ENCODE measurements at regions not wholly inside any gene's neighbourhood (a gene's known extent, or its start where the extent isn't known, plus 50 kb on each side); places are given as distances from the start of the nearest gene placed in this dataset.

- Histone ChIP-seq H3K4me3 (no peak overlapping the region), H3K9me3 (replicated peaks; ENCODE audit: control insufficient read depth, insufficient read depth, low read length) (peaks cover 2% of the 10 kb centered on the region), H3K9ac (ENCODE audit: control insufficient read depth, insufficient read depth, low read length) (peak overlapping the region; percentile 95), H3K36me3 (ENCODE audit: control insufficient read depth in 2 of 2, insufficient read depth in 2 of 2, low read length in 1 of 2) (no peaks in the 10 kb centered on the region), H3K79me2 (ENCODE audit: control insufficient read depth, insufficient read depth, low read length) (peaks cover 42% of the 10 kb centered on the region), H3K4me2 (ENCODE audit: control insufficient read depth, insufficient read depth) (peak overlapping the region; percentile 83), H3K4me1 (ENCODE audit: control insufficient read depth, insufficient read depth, low read length) (peaks cover 53% of the 10 kb centered on the region), H4K20me1 (ENCODE audit: control insufficient read depth, insufficient read depth) (no peaks in the 10 kb centered on the region), H2AFZ (ENCODE audit: control insufficient read depth, low read depth, low read length) (no peak overlapping the region), H3K27ac (ENCODE audit: control insufficient read depth, insufficient read depth) (peak overlapping the region; percentile 99), H3K27me3 (replicated peaks in 1 of 2; ENCODE audit: control insufficient read depth in 2 of 2, insufficient read depth in 2 of 2, low read length in 1 of 2) (no peaks in the 10 kb centered on the region)
- ATAC-seq: no peak
- DNase-seq (ENCODE audit: low read depth, low spot score): no peak
- intact Hi-C loops (cut with micrococcal nuclease; ENCODE audit: unreplicated experiment) (loop anchor here (1.0 to 10.0 kb wide), 5 partner anchors 17 to 428 kb away; no protein-coding TSS in a partner anchor), in situ Hi-C loops (cut with MboI) (loop anchor here (25.0 kb wide), 1 partner anchor 100 kb away; no protein-coding TSS in a partner anchor)
- no TSS peak for BruUV-seq (replicated peaks)
- POLR2A ChIA-PET: interaction anchor here (0.6 to 1.9 kb wide), 22 partner anchors 14 to 328 kb away, joined by 3 to 13 read pairs (median 4); partner anchors contain the start of gene BTG1
- TF ChIP-seq ATF7 (IDR thresholded peaks at IDR 0.05; ENCODE audit: low read depth): no peak
- TF ChIP-seq ZBTB40 (IDR thresholded peaks at IDR 0.05; ENCODE audit: borderline replicate concordance): peak; percentile 95
- CTCF ChIA-PET: interaction anchor here (1.1 to 2.2 kb wide), 15 partner anchors 8 to 326 kb away, joined by 3 to 11 read pairs (median 4); no protein-coding TSS in a partner anchor
- WGBS (ENCODE audit: insufficient coverage, insufficient replicate concordance, low lambda C conversion rate, missing lambda C conversion rate): 0% methylated on average over 1 of the region's 1 CpG
- SMC1A ChIA-PET (ENCODE audit: uncharacterized antibody, unreplicated experiment): interaction anchor here (0.6 to 4.6 kb wide), 36 partner anchors 8 to 846 kb away, joined by 3 to 88 read pairs (median 7); no protein-coding TSS in a partner anchor
- RAD21 ChIA-PET (ENCODE audit: unreplicated experiment): interaction anchor here (0.8 to 5.9 kb wide), 35 partner anchors 11 to 327 kb away, joined by 3 to 67 read pairs (median 6); partner anchors contain the start of gene BTG1
- FAIRE-seq: no peak
These were observed 240.3 kb upstream of the PLEKHG7 start for GRCh38 chr12:92462527-92462926.

Data from GM12878 (cell line).